ENCODE measurements at regions not wholly inside any gene's neighbourhood (a gene's known extent, or its start where the extent isn't known, plus 50 kb on each side); places are given as distances from the start of the nearest gene placed in this dataset.
"Not testable (repeated sequence)": the region's sequence is repeated elsewhere in the genome, so short reads cannot be mapped to it uniquely, and the experiment has no call there.

DNA sequence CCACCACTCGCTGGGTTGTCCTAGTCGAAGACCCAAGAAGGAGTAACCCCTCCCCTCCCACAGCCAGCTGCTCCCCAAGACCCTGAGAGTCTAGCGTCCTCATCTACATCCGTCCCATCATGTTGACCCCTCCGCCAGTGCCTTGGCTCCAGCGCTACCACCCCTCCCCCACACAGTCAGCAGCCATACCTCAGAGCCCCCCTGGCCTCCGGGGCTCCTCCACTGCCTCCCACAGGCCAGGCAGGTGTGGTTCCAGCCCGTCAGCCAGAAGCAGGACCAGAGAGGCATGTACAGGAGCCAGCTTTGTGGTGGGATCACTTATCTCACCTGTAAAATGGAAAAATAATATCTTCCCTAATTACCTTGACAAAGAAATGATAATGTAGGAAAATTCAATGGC, 51.5 kb upstream of the PHF21B start:
- DNase-seq: no peak

DNA sequence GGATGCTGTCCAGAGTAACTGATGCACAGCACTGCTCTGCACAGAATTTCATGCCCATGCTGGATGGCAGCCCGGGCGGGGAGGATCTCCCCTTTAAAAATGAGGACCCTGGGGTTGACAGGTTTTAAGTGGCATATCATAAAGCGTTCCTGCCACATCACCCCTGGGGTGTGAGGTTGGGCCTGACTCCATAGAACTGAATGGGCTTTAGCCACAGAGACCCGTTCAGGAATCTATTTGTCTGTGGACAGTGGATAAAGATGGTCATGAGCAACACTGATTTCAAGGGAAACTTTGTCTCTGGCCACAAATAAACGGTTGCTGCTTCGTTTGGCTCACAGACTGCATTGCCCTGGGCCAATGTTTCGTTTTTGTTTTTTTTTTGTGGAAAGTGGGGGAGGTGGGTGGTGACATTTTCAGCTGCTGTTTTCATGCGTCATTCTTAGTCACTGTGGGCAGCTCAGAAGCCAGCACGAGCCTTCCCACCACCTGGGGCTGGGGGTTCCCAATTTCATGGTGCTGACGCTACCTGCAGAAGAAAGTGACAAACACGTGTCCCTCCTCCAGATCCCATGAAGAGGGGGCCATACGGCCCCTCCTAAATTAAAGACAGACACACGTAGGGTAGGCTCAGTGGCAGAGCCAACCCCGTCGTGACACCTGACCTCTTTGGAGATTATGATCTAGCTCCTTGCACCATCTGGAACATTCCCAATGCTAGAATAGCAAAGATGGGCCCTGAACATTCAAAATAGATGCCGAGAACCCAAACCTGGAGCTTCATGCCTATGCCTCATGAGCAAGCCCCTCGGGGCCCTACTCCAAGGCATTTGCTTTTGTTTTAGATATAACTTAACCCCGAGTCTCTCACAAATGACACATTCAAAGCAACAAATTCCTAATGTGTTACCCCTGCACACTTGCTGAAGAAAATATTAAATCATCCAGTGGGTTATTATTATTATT, 54.8 kb upstream of the PHF21B start:
- no peak for DNase-seq

DNA sequence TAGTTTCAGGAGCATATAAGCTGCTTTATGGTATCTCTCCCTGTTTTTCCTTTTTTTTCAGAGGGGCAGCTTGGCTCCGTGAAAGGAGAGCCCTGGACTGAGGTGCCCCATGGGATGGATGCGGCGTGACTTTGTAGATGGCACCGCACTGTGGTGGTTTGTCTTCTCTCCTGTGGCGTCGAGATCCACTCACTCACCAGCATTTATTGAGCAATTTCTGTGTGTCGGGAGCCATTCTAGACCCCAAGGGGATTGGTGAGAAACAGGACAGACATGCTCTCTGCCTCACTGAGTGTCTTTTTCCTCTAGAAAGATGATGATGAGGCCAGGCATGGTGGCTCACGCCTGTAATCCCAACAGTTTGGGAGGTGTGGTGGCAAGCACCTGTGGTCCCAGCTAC, 55.9 kb upstream of the PHF21B start:
- no peak for DNase-seq

DNA sequence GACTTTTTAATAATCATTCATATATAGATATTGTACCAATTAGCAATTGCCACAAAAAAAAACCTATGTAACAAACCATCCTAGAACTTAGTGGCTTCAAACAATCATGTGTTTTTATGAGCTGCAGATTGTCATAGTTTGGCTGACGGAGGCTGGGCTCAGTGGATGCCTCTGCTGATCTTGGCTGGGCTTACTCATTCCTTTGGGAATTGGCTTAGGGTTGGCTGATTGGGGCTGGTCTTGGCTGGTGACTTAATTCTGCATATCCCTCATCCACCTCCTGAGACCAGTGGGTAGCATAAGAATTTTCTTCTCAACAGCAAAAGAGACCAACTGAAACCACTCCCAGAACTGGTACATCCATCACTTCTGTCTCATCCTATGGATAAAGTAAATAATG, 57.9 kb upstream of the PHF21B start:
- DNase-seq: no peak

DNA sequence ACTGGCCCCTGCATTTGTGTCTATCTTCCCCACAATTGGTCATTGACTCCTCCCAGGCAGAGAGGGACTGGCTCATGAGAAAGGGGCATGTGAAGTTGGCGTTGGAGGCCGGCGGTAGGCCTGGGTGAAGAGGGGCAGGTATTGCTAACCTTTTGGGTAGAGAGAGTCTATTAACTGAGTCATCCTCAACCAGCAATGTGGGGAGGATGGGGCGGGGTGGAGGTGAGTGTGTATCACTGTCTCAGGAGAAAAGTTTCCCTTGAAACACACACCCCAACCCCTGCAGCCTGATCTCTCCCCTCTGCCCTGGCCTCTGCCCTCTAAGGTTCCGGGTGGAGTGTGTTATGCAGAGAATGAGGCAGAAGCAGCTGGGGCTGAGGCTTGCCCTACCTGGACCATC, 60.1 kb upstream of the PHF21B start:
- DNase-seq: no peak

DNA sequence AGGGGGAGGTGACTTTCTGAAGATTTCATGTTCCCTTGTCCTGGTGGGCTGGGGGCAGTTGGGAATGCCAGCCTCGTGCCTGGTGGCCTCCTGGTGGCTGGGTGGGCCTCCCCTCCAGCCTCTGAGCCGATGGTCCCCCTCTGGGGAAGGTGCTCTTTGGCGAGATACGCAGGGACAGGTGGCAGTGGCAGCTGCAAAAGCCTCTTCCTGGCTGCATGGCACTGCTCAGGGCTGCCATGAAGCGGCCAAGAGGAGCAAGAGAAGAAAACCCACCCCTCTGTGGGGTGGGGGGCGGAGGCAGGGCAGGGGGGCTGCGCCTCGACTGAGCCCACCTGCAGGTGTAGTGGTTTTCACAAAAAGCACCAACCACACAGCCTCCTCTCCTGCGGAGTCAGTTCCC, 61.8 kb upstream of the PHF21B start:
- DNase-seq: no peak

DNA sequence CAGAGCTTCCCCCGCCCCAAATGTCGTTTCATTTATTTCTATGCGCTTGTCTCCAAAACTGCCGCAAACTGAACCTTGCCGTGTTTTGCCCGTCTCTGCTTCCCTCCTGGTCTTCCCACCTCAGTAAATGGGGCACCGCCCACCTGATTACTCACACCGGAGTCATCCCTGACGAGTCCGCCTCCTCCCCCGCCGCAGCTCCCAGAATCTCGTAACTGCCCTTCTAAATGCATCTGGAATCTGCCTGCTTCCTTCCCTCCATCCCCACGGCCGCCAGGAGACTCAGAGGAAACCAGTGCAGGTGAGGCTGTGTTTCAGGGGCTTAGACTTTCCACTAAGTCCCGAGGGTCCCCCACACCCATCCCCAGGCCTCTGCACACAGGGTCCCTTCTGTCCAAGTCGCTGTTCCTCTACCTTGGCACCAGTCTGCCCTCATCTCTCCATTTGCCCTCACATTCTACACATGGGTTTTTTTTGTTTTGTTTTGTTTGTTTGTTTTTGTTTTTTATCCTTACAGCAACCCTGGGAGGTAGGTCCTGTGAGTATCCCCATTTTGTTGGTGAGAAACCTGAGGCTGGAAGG, 62.6 kb upstream of the PHF21B start:
- no peak for DNase-seq

DNA sequence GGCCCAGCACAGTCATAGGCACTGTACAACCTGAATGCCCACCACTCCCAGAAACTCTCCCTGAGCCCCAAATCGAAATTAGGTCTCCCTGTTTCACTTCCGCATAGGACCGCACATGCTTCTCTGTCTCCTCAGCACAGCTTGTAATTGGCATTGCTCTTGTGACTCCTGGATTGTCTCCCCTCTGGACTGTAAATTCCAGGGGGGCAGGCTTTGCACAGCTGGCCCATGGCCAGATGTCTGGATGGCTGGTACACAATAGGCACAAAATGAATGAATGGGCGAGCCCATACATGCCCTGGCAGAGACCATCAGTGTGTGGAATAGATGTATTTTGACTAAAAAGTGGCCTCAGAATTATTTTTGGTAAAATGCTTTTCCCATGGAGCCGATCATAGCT, 63.3 kb upstream of the PHF21B start:
- no peak for DNase-seq

DNA sequence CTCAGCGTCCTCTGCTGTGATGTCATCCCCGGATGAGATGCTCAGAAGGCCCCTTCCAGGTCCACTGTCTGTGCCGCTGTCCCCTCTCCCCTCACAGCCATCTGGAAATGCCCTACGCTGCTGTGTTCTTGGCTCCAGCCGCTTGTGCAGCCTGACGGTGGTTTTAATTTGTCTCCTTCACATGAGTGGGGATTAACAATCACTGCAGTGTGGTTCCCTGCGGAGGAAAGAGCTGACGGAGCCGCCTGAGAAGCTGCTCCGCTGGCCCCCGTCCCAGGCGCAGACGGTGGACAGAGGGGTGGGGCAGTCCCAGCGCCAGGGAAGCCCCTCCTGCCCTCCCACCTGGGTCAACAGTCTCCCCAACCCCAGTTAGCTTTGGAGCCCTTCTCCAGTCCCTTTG, 67.5 kb upstream of the PHF21B start:
- DNase-seq: no peak

DNA sequence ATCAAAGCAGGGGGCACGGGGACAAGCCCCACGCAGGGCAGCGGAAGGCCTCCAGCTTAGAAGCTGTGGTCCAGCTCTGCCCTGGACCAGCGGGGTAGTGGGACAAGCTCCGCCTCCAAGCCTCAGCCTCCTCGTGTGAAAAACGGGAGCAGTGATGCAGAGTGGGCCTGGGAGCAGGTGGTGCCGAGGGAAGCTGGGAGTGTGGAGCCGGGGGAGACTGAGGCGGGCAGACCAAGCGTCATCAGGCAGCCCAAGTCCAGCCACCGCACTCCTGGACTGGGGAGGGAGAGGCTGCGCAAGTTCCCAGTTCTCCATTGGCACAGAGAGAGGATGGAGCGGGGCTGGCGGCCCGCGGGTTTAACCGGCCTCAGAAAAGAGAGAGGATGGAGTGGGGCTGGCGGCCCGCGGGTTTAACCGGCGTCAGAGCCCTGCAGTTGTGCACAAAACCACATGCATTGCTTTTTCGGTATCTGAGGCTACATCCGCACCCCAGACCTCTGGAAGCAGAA, 68.1 kb upstream of the PHF21B start:
- no peak for DNase-seq

DNA sequence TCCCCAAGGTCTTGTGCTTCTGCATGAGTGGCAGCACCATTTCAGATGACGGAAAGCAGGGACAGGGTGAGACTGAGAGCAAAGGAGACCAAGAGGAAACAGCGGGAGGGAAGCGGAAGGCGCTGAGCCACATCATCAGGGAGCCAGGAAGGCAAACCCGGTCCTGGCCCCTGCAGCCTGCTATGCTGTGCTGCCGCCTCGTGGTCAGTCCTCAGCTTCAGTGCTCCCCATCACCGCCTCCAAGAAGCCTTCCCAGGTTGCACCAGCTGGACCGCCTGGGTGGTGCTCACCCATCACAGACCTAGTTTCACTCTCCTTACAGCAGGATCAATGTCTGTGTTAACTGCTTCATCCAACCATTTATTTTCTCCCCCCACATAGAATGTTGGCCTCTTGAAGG, 73.0 kb upstream of the PHF21B start:
- DNase-seq: no peak

DNA sequence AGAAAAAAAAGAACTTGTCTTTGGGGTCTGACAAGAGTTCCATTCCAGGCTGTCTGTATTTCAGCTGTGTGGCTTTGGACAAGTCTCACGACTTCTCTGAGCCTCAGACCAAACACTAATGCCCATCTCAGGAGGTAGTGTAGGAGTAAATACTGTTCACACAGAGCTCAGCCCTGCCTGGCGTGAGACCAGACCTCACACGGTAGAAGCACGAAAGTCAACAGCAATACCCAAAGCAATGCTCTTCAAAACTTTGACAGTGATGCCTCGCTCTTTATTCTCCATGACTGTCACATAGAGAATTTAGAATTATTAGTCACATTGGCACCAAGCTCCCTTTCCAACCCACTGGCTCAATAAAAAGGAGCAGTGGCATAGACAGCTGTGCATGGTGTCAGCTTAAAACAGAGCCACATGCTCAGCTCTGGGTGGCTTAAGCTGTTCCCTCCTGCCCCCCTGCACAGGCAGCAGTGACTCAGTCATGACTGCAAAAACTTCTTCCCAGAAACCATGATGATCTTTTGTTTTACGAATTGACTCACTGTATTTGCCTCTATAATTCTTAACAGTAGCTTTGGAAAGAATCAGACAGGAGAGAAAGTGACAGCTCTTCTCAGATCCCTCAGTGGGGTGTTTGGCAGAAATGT, 74.0 kb upstream of the PHF21B start:
- peak in 1 of 3 donors; percentile 54 for DNase-seq

DNA sequence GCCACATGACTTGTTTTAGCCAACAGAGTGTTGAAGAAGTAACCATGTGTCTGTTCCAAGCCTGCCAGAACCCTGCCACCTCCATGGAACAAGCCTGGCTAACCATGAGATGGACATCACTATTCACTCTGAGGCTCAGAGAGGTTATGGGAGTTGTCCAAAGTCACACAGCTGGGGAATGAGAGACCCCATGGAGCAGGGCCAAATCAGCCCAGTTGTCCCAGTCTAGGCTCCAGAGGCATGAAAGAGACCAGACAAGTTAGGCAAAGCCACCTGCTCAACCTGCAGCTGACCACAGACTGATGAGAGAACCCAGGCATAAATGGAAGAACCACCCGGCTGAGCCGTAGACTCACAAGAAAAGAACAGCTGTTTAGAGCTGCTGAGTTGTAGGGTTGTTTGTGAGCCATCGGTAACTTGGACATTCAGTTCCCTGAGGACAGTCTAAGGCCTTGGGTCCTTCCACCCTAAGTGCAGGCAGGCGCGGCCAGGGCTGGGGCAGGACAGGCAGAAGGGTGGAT, 74.7 kb upstream of the PHF21B start:
- DNase-seq: no peak

DNA sequence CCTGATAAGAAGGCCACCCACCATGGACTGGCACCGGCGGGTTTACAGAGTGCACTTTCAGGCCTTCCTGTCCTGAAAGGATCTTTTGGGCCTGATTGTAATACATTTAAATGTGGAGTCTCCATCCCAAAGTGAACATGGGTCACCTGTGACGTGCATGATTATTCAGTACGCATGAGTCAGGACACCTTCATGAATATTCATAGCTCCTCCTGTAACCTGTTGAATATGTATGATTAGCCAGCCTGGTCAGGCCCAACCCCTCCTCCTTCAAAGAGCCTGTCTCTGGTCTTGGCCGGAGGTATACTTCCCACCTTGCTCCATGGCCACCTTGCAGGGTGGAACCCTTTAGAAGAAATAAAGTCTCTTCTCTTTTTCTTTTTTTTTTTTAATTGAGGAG, 75.9 kb upstream of the NUP50 start:
- DNase-seq: no peak

DNA sequence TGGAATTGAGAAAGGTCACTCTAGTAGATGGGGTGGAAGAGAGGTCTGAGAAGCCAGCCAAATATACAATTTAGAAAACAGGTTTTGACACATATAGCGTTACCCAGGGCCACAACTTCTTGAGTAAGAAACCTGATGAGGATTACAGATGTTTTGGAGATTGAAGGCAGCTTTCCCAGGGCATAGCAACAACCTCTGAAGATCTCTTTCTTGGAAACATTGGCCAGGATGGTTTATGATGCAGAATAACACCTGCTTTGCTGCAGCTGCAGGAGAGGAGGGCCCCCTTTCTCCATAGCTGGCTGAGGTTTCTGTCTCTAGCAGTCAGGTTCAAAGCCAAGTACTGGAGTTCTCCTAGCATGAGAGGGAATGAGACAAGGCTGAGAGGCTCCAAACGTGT, 75.1 kb upstream of the NUP50 start:
- peak in 1 of 3 donors; percentile 31 for DNase-seq

DNA sequence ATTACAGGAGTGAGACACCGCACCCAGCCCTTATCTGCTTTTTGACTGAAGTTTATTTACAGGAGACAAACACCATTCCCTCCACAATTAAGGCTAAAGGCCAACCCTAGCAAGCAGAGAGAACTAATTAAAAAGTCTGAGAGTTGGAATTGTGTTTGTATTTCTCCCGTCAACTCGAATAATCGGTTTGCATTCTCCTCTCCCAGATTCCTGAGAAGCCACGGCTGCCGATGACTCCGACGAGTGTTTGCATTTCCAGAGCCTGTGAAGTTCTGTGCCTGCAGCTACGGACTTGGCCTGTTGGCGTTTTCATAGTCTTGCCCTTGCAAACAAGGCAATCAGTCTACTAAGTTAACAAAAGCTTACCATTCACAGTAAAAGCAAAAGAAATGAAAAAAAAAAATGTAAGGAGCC, 73.2 kb upstream of the NUP50 start:
- no peak for DNase-seq

DNA sequence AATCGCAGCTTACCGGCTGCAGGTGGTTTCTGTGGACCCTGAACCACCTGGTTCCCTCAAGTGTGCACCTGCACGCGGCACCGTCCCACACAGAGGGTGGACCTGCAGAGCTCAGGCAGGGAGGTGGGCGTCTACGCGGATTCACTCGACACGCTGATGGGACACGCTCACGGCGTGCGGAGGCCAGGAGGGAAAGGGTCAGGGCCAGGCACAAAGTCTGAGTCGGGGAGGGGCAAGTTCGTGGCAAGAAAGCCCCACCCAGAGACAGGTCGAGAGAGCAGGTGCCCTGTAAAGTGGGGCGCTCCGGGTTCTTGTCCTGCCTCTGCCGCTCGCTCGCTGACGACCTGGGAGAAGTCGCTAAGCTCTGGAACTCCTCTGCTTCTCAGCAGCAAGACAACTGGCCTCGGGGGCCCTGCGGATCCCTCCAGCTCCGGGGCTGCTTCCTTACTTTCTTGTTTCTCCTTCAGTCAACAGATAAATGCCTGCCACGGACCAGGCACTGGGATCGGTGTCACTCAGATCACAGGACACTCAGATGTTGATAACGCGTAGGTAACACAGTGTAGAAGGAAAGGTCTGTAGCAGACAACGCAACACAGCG, 72.4 kb upstream of the NUP50 start:
- DNase-seq: no peak

DNA sequence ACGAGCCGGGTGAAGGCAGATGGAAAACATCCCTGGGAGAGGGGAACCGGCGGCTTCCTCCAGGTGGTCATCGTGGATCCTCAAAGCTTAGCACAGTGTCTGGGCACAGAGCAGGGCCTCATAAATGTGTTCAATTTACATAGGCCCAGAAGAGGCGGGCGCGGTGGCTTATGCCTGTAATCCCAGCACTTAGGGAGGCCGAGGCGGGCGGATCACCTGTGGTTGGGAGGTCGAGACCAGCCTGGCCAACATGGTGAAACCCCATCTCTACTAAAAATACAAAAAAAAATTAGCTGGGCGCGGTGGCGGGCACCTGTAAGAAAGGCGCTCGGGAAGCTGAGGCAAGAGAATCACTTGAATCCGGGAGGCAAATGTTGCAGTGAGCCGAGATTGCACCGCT, 71.8 kb upstream of the NUP50 start:
- DNase-seq: not testable (repeated sequence)

DNA sequence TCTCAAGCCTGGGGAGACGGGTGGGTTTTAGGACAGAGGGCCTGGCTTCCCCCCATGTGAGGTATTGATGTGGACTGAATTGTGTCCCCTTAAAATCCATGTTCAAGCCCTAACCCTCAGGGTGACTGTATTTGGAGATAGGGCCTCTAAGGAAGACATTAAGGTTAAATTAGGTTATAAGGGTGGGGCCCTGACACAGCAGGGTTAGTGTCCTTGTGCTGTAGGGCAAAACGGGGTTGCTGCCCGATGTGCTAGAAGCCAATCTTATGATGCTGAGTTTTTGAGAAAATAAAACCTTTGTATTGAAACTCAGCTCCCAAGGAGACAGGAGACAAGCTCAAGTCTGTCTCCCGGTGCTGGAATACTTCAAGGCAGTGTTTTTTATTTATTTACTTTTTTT, 71.1 kb upstream of the NUP50 start:
- DNase-seq: no peak

DNA sequence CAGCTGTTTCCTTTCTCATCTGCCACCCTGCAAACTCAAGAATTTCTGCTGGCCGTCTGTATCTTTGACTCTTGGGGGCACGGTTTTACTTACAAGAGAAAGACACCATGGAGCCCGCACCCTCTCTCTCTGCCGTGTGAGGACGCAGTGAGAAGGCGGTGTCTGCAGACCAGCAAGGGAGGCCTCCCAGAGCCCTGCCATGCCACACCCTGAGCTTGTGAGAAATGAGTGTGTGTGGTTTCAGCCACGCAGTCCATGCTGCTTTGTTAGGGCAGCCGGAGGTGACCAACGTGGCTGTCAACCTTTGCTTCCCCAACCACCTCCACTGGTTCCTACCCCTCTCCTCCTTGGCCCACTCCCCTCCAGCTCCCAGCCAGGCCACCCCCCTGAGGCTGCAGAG, 70.1 kb upstream of the NUP50 start:
- DNase-seq: no peak

DNA sequence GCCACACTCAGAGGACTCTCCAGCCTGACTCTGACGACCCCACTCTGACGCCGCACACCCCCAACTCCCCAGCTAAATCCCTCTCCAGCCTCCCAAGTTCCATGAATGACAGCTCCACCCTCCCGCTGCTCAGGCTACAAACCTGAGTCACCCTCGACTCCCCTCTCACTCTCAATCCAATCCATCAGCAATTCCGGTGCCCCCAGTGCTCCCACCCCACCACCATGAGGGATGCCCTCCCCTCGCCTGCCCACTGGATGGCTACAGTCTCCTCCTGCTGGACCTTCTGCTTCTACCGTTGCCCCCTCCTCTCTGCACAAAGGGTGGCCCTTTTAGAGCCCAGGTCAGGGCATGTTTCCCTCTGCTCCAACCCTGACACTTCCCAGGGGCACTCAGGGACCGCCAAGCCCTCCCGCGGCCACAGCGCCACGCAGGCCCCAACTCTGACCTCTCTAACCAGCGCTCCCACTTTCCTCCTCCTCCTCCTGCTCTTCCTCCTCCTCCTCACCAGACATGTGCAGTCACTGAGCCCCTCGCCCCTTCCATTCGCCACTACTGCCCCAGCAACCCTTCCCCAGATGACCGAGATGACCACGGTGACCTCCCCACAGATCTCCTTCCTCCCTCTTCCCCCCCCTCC, 69.5 kb upstream of the NUP50 start:
- DNase-seq: no peak

DNA sequence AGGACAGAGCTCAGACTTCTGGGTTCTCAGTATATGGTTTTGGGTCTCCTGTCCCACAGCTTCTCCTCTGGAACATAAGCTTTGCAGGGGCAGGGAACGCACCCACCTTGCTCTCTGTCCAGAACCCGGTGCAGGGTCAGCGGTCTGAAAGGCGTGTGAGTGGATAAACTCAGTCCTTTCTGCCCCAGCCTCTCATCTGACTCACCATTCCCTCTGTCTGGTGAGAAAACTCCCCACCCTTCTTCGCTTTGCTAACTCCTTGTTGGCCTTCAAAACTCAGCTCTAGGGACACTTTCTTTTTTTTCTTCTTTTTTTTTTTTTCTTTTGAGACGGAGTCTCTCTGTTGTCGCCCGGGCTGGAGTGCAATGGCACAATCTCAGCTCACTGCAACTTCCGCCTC, 68.9 kb upstream of the NUP50 start:
- DNase-seq: no peak
